NCI-H1694 (cell line): ENCODE measurements at regions not wholly inside any gene's neighbourhood (a gene's known extent, or its start where the extent isn't known, plus 50 kb on each side); places are given as distances from the start of the nearest gene placed in this dataset.
"Not testable (repeated sequence)": the region's sequence is repeated elsewhere in the genome, so short reads cannot be mapped to it uniquely, and the experiment has no call there.

ENCODE experiments used
- DNase-seq: peaks from one replicate; lab custom pipeline; 2025; lab: John Stamatoyannopoulos, UW

DNA sequence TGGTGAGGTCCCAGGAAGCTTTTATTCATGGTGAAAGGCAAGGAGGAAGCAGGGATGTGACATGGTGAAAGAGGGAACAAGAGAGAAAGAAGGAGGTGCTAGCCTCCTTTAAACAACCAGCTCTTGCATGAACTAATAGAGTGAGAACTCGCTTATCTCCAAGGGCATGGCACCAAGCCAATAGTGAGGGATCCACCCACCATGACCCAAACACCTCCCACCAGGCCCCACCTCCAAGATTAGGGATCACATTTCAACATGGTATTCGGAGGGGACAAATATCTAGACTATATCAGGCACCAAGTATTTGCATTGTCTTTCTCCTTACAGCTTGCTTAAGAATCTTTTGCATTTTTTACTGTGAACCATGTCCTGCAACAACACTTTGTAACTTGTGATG is 91.9 kb upstream of the DHRS4 start:
- no peak for DNase-seq

GRCh38 chr14:23862513-23862912 is 91.1 kb upstream of the DHRS4 start:
- DNase-seq, result no peak

DNA sequence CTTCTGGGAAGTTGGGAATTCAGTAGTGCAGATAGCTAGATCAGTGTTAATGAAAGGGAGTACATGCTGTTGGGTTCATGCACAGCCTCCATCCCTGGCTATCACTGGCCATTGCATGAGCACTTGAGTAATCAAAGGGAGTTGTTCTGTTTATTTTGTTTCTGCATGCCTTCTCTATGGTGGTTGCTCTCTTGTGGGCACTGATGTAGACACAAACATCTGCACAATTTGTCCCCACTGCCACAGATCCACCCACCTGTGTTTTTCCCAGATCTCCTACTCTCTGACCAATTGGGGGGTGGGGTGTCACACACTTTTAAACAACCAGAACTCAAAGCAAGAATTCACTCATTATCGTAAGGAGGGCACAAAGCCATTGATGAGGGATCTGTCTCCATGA is 89.7 kb upstream of the DHRS4 start:
- DNase-seq, result no peak

DNA sequence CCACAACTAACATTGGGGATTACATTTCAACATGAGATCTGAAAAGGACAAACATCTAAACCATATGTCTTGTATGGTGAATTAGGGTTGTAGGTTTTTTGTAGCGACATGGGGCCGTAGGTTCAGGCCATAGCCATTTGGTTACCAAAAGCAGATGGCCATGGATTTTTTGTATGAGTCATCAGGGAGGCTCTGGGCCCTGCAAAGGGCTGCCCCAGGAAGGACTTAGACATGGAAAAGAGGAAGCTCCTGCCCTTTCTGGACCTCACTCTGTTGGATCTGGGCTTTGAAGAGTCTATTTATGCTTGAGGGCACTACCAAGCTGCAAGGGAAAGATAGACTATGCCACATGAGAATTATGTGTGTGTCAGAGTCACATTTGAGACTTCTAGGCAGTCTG is 89.3 kb upstream of the DHRS4 start:
- DNase-seq, result no peak

GRCh38 chr14:23864861-23865260 is 88.7 kb upstream of the DHRS4 start:
- DNase-seq, result no peak

GRCh38 chr14:23865502-23865901 is 88.1 kb upstream of the DHRS4 start:
- DNase-seq, result no peak

- no peak for DNase-seq
These were observed 87.3 kb upstream of the DHRS4 start for GRCh38 chr14:23866269-23866668.

- no peak for DNase-seq
These were observed 84.4 kb upstream of the DHRS4 start for GRCh38 chr14:23869078-23869719.

DNA sequence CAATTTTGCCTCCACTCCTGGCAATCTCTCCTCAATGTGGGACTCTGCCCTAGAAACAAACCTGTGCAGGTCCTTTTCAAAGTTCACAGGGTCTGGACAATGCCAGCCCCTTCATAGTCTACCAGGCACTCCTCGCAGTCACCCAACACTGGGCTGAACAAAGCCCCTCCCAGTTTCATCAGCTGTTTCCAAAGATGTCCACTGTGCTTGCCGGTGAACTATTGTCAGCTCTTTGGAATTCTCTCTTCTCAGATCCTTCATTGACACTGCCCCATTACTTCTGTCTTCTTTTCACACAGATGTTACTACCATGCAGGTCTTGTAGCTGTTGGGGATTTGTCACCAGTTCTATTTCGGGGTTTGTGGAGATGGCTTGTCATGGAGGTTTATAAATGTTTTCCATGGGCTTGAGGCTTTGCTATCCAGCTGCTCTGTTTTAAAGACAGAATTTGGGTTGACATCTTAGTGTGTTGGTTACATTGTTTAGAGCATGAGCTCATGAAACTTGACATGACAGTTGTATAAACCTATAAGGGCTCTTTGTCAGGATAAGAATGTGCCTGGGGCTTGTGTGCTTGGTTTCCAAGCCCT is 77.3 kb upstream of the DHRS4 start:
- DNase-seq, result no peak

- no peak for DNase-seq
These were observed 76.5 kb upstream of the DHRS4 start for GRCh38 chr14:23877111-23877510.

DNA sequence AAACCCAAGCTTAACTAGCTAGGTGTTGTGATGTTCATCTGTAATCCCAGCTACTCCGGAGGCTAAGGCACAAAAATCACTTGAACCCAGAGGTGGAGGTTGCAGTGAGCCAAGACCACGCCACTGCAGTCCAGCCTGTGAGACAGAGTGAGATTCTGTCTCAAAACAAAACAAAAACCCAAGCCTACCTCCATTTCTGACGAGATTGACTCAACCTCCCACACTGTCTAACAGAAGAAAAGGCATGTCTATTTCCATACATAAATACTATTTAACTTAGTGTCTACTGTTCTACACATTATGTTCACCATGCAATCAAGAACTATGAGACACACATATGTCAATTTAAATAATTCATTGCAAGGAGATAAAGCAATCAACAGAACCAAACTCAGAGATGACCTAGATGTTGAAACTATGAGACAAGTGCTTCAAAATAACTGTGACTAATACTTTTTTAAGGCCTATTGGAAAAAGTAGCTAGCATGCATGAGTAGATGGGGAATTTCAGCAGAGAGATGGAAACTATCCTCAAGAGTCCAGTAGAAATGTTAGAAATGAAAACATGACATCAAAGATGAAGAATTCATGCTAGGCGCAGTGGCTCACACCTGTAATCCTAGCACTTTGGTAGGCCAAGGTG is 75.9 kb upstream of the DHRS4 start:
- no peak for DNase-seq

GRCh38 chr14:23881282-23881681 is 72.3 kb upstream of the DHRS4 start:
- no peak for DNase-seq

GRCh38 chr14:23883684-23884540 is 69.7 kb upstream of the DHRS4 start:
- DNase-seq, result no peak

- DNase-seq, result no peak
These were observed 69.0 kb upstream of the DHRS4 start for GRCh38 chr14:23884541-23884904.

- no peak for DNase-seq
These were observed 66.0 kb upstream of the DHRS4 start for GRCh38 chr14:23887536-23887935.

DNA sequence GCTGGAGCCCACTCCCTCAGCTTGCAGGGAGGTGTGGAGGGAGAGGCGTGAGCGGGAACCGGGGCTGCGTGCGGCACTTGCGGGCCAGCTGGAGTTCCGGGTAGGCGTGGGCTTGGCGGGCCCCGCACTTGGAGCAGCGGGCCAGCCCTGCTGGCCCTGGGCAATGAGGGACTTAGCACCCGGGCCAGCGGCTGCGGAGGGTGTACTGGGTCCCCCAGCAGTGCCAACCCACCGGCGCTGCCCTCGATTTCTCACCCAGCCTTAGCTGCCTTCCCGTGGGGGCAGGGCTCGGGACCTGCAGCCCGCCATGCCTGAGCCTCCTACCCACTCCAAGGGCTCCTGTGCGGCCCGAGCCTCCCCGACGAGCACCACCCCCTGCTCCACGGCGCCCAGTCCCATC is 61.9 kb upstream of the DHRS4 start:
- DNase-seq, result not testable (repeated sequence)

DNA sequence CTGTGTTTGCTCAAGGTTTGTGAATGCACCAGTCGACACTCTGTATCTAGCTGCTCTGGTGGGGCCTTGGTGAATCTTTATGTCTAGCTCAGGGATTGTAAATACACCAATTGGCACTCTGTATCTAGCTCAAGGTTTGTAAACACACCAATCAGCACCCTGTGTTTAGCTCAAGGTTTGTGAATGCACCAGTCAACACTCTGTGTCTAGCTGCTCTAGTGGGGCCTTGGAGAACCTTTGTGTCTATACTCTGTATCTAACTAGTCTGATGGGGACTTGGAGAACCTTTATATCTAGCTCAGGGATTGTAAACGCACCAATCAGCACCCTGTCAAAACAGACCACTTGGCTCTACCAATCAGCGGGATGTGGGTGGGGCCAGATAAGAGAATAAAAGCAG is 61.3 kb upstream of the DHRS4 start:
- not testable (repeated sequence) for DNase-seq

DNA sequence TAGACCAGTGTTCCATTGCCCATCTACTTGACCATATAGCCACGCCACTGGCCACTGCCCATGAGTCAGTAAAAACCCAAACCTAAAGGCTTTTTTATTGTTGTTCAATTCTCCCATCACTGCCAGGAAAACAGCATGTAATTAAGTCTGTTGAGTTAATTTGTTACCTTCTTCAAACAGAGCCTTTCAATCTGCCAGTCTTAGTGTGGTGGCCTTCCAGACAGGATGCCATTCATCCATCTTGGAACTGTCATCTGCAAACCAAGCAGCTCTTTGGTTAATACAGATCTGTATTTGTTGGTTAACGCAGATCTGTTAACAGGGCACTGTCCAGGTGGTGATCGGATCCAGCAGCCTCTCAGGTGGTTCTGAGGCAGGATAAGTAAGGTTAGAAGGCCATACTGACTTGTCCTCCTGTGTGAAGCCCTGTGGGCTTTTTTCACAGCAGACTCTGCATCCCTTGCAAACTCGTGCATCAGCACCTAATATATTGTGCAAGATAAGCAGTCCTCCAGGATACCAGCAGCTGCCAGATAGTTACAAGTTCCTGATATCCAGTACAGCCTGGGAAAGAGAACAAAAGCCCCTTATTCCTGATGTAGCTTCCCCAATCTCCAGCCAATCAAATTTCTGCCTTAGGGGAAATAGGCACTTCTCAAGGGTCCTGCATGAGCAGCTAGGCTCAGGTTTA is 59.1 kb upstream of the DHRS4 start:
- no peak for DNase-seq

GRCh38 chr14:23895053-23895419 is 58.5 kb upstream of the DHRS4 start:
- DNase-seq, result no peak

- no peak for DNase-seq
These were observed 58.1 kb upstream of the DHRS4 start for GRCh38 chr14:23895480-23895879.

GRCh38 chr14:23896609-23897153 is 56.9 kb upstream of the DHRS4 start:
- DNase-seq, result no peak

- not testable (repeated sequence) for DNase-seq
These were observed 56.3 kb upstream of the DHRS4 start for GRCh38 chr14:23897291-23897690.
